HEK293 (cell line): ENCODE measurements at regions not wholly inside any gene's neighbourhood (a gene's known extent, or its start where the extent isn't known, plus 50 kb on each side); places are given as distances from the start of the nearest gene placed in this dataset.

ENCODE experiments used
- GLIS1 ChIP-seq: fragments of 450-650 bp; formaldehyde crosslinking; IDR thresholded peaks from 2 replicates; pipeline ENCODE4 v1.5.1; 2016; ENCODE audit warnings: missing biosample characterization, missing genetic modification characterization
- KLF9 ChIP-seq: fragments of 450-650 bp; formaldehyde crosslinking; IDR thresholded peaks from 2 replicates; pipeline ENCODE4 v1.5.1; 2016; ENCODE audit warnings: missing biosample characterization, missing genetic modification characterization, low read depth
- PRDM1 ChIP-seq: fragments of 450-650 bp; formaldehyde crosslinking; IDR thresholded peaks from 2 replicates; pipeline ENCODE4; 2016; ENCODE audit warnings: missing biosample characterization, missing genetic modification characterization
- REPIN1 ChIP-seq: fragments of 450-650 bp; formaldehyde crosslinking; IDR thresholded peaks from 2 replicates; pipeline ENCODE4 v1.5.1; 2017; ENCODE audit warnings: missing biosample characterization, missing genetic modification characterization, low read depth
- SCRT2 ChIP-seq: fragments of 450-650 bp; formaldehyde crosslinking; IDR thresholded peaks from 2 replicates; pipeline ENCODE4 v1.5.1; 2016; ENCODE audit warnings: missing biosample characterization, missing genetic modification characterization
- SP3 ChIP-seq: fragments of 450-650 bp; formaldehyde crosslinking; IDR thresholded peaks from 2 replicates; pipeline ENCODE4 v1.5.1; 2016; ENCODE audit warnings: missing biosample characterization, missing genetic modification characterization
- TCF7L2 ChIP-seq: IDR thresholded peaks from 2 replicates; pipeline ENCODE4 v1.6.1; 2011; ENCODE audit warnings: low read depth, mild to moderate bottlenecking, inconsistent platforms, low read length, moderate library complexity, borderline replicate concordance
- YY2 ChIP-seq: fragments of 450-650 bp; formaldehyde crosslinking; IDR thresholded peaks from 2 replicates; pipeline ENCODE4 v1.5.1; 2016; ENCODE audit warnings: missing biosample characterization, missing genetic modification characterization
- ZBTB11 ChIP-seq: fragments of 450-650 bp; formaldehyde crosslinking; conservative IDR thresholded peaks from 2 replicates; pipeline ENCODE4 v1.5.1; 2016; ENCODE audit warnings: low read depth, missing biosample characterization, missing genetic modification characterization
- ZBTB26 ChIP-seq: fragments of 450-650 bp; formaldehyde crosslinking; optimal IDR thresholded peaks from 2 replicates; pipeline ENCODE3; 2016; ENCODE audit warnings: missing biosample characterization, mild to moderate bottlenecking, missing genetic modification characterization
- ZFP37 ChIP-seq: fragments of 450-650 bp; formaldehyde crosslinking; IDR thresholded peaks from 2 replicates; pipeline ENCODE4 v1.5.1; 2016; ENCODE audit warnings: missing biosample characterization, missing genetic modification characterization
- ZFP69B ChIP-seq: fragments of 450-650 bp; formaldehyde crosslinking; IDR thresholded peaks from 2 replicates; pipeline ENCODE4 v1.5.1; 2016; ENCODE audit warnings: missing biosample characterization, missing genetic modification characterization
- ZNF140 ChIP-seq: fragments of 450-650 bp; formaldehyde crosslinking; IDR thresholded peaks from 2 replicates; pipeline ENCODE4 v1.5.1; 2016; ENCODE audit warnings: missing biosample characterization, missing genetic modification characterization
- ZNF19 ChIP-seq: fragments of 450-650 bp; formaldehyde crosslinking; IDR thresholded peaks from 2 replicates; pipeline ENCODE4; 2016; ENCODE audit warnings: missing biosample characterization, missing genetic modification characterization, low read depth
- ZNF214 ChIP-seq: fragments of 450-650 bp; formaldehyde crosslinking; IDR thresholded peaks from 2 replicates; pipeline ENCODE4 v1.5.1; 2017; ENCODE audit warnings: missing biosample characterization, mild to moderate bottlenecking, missing genetic modification characterization, borderline replicate concordance
- ZNF239 ChIP-seq: fragments of 450-650 bp; formaldehyde crosslinking; IDR thresholded peaks from 2 replicates; pipeline ENCODE4 v1.5.1; 2016; ENCODE audit warnings: missing biosample characterization, missing genetic modification characterization
- ZNF24 ChIP-seq: fragments of 450-650 bp; formaldehyde crosslinking; IDR thresholded peaks from 2 replicates; pipeline ENCODE4 v1.5.1; 2016; ENCODE audit warnings: missing biosample characterization, missing genetic modification characterization
- ZNF37A ChIP-seq: fragments of 450-650 bp; IDR thresholded peaks from 2 replicates; pipeline ENCODE4 v1.5.1; 2018; ENCODE audit warnings: missing biosample characterization, missing genetic modification characterization
- ZNF426 ChIP-seq: fragments of 450-650 bp; formaldehyde crosslinking; IDR thresholded peaks from 2 replicates; pipeline ENCODE4 v1.5.1; 2017; ENCODE audit warnings: missing biosample characterization, missing genetic modification characterization, mild to moderate bottlenecking, inconsistent platforms, moderate library complexity
- ZNF600 ChIP-seq: fragments of 450-650 bp; formaldehyde crosslinking; IDR thresholded peaks from 2 replicates; pipeline ENCODE4 v1.5.1; 2016; ENCODE audit warnings: missing biosample characterization, missing genetic modification characterization
- ZNF629 ChIP-seq: fragments of 450-650 bp; formaldehyde crosslinking; IDR thresholded peaks from 2 replicates; pipeline ENCODE4 v1.5.1; 2017; ENCODE audit warnings: missing biosample characterization, missing genetic modification characterization
- ZNF654 ChIP-seq: fragments of 450-650 bp; formaldehyde crosslinking; IDR thresholded peaks from 2 replicates; pipeline ENCODE4 v1.5.1; 2016; ENCODE audit warnings: low read depth, missing biosample characterization, missing genetic modification characterization
- ZNF692 ChIP-seq: fragments of 450-650 bp; formaldehyde crosslinking; IDR thresholded peaks from 2 replicates; pipeline ENCODE4 v1.5.1; 2016; ENCODE audit warnings: missing biosample characterization, missing genetic modification characterization
- ZNF704 ChIP-seq: fragments of 450-650 bp; formaldehyde crosslinking; IDR thresholded peaks from 2 replicates; pipeline ENCODE4 v1.5.1; 2016; ENCODE audit warnings: missing biosample characterization, missing genetic modification characterization
- ZNF707 ChIP-seq: fragments of 450-650 bp; formaldehyde crosslinking; IDR thresholded peaks from 2 replicates; pipeline ENCODE4 v1.5.1; 2016; ENCODE audit warnings: missing biosample characterization, missing genetic modification characterization
- ZSCAN30 ChIP-seq: fragments of 450-650 bp; IDR thresholded peaks from 2 replicates; pipeline ENCODE4 v1.5.1; 2018; ENCODE audit warnings: missing biosample characterization, mild to moderate bottlenecking, missing genetic modification characterization, moderate library complexity
- ZSCAN5A ChIP-seq: fragments of 450-650 bp; formaldehyde crosslinking; IDR thresholded peaks from 2 replicates; pipeline ENCODE4 v1.5.1; 2016; ENCODE audit warnings: missing biosample characterization, missing genetic modification characterization
- TF ChIP-seq, protein P1 (sequence below): fragments of 450-650 bp; formaldehyde crosslinking; IDR thresholded peaks from 2 replicates; pipeline ENCODE4 v1.5.1; 2016; ENCODE audit warnings: missing biosample characterization, missing genetic modification characterization
- TF ChIP-seq, protein P2 (sequence below): sonication (generic); formaldehyde crosslinking; IDR thresholded peaks from 2 replicates; pipeline ENCODE4 v1.8.1; 2022; ENCODE audit warnings: mild to moderate bottlenecking, moderate library complexity, missing genetic modification reagents

DNA sequence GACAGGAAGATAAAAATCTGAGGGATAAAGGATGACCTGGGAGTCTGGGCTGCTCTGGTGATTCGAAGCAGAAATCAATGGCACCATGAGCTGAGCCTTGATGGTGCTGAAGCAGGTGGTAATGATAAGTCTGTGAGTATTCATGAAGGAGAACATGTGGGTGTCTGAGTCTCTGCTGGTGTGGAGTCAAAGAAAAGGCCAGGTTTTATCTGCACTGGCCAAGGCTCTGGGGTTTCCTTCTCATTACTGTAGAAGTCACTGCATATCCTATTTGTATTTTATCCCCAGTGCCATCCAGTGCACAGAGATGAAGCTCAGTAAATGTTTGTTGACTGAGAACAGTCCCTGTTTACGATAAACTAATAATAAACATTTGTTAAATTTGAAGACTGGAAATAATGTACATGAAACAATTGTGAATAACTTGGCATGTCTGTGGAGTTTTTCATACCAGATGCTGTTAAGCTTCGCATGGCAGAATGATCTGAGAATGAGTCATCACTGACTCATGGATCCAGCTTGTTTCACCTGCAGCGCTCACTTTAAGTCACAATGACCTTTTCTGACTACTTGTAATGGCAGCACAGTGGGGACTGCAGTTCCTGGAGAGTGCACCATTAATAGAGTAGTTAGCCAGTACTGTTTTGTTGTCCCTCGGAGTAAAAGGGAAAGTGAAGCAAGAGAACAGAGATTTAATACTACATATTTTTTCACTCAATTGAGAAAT is 538.5 kb downstream of the HTR7 start (continued):
- TF ChIP-seq, protein P1, sequence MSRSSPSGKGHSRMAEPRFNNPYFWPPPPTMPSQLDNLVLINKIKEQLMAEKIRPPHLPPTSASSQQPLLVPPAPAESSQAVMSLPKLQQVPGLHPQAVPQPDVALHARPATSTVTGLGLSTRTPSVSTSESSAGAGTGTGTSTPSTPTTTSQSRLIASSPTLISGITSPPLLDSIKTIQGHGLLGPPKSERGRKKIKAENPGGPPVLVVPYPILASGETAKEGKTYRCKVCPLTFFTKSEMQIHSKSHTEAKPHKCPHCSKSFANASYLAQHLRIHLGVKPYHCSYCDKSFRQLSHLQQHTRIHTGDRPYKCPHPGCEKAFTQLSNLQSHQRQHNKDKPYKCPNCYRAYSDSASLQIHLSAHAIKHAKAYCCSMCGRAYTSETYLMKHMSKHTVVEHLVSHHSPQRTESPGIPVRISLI (tag by site-specific recombination) = peak; percentile 73; the same call in 1 of the 2 replicates
- no peak for TF ChIP-seq ZSCAN5A (tag by site-specific recombination)
- TF ChIP-seq GLIS1 (tag by site-specific recombination) = no peak; the same call in 1 of the 2 replicates
- no peak for TF ChIP-seq ZBTB26 (tag by site-specific recombination)
- peak; percentile 67 for TF ChIP-seq SCRT2 (tag by site-specific recombination)
- 0 out of 2 replicates have a peak, but pooled peaks have one; percentile 1 for TF ChIP-seq ZNF654 (tag by site-specific recombination)
- TF ChIP-seq ZNF214 (tag by site-specific recombination) = no peak
- TF ChIP-seq ZNF24 (tag by site-specific recombination) = no peak
- 0 out of 2 replicates have a peak, but pooled peaks have one; percentile 54 for TF ChIP-seq ZFP37 (tag by site-specific recombination)
- TF ChIP-seq ZSCAN30 (tag by site-specific recombination) = peak; percentile 56; the same call in 1 of the 2 replicates
- TF ChIP-seq KLF9 (tag by site-specific recombination) = no peak
- no peak for TF ChIP-seq ZNF140
- TF ChIP-seq ZNF692 (tag by site-specific recombination) = peak; percentile 52
- TF ChIP-seq REPIN1 (tag by site-specific recombination) = no peak
- TF ChIP-seq YY2 (tag by site-specific recombination) = no peak
- no peak for TF ChIP-seq TCF7L2
- TF ChIP-seq, protein P2, sequence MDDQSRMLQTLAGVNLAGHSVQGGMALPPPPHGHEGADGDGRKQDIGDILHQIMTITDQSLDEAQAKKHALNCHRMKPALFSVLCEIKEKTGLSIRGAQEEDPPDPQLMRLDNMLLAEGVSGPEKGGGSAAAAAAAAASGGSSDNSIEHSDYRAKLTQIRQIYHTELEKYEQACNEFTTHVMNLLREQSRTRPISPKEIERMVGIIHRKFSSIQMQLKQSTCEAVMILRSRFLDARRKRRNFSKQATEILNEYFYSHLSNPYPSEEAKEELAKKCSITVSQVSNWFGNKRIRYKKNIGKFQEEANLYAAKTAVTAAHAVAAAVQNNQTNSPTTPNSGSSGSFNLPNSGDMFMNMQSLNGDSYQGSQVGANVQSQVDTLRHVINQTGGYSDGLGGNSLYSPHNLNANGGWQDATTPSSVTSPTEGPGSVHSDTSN (CRISPR knock-in tag) = no peak
- no peak for TF ChIP-seq ZNF19 (tag by site-specific recombination)
- TF ChIP-seq ZNF629 = peak; percentile 52
- TF ChIP-seq SP3 = 0 out of 2 replicates have a peak, but pooled peaks have one; percentile 15
- no peak for TF ChIP-seq ZNF704 (tag by site-specific recombination)
- TF ChIP-seq PRDM1 (tag by site-specific recombination) = peak; percentile 64; the same call in 1 of the 2 replicates
- no peak for TF ChIP-seq ZBTB11
- TF ChIP-seq ZFP69B = 0 out of 2 replicates have a peak, but pooled peaks have one; percentile 17
- peak; percentile 75 for TF ChIP-seq ZNF600 (tag by site-specific recombination)
- TF ChIP-seq ZNF707 (tag by site-specific recombination) = no peak
- no peak for TF ChIP-seq ZNF426 (tag by site-specific recombination)
- TF ChIP-seq ZNF239 (tag by site-specific recombination) = no peak
- no peak for TF ChIP-seq ZNF37A
